ENCODE measurements at regions not wholly inside any gene's neighbourhood (a gene's known extent, or its start where the extent isn't known, plus 50 kb on each side); places are given as distances from the start of the nearest gene placed in this dataset.

DNA sequence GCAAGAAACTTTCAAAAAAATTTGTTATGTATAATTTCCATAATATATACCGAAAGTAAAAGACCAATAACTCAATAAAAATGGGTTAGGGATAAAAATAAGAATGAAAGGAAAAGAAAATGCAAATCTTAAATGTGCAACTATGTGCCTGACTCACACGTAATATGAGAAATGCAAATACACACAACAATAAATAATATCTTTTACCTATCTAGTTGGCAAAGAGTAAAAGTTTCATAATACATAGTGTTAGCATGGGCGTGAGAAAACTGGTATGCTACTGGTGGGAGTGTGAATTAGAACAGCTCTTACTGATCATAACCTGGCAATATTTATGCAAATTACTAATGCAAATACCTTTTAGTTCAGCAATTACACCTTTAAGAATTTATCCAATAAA is 438.5 kb upstream of the CITED2 start:
- Mint-ChIP-seq H3K27me3 (ENCODE audit: insufficient read depth) (no peaks in the 10 kb centered on the region), H3K4me3 (no peak overlapping the region), H3K27ac (no peak overlapping the region), H3K9me3 (no peaks in the 10 kb centered on the region), H3K4me1 (ENCODE audit: low read depth) (peaks cover 24% of the 10 kb centered on the region), H3K36me3 (ENCODE audit: low read depth) (no peaks in the 10 kb centered on the region; the same call in none of the 2 replicates)
- no peak for DNase-seq
- TF ChIP-seq, protein P1, sequence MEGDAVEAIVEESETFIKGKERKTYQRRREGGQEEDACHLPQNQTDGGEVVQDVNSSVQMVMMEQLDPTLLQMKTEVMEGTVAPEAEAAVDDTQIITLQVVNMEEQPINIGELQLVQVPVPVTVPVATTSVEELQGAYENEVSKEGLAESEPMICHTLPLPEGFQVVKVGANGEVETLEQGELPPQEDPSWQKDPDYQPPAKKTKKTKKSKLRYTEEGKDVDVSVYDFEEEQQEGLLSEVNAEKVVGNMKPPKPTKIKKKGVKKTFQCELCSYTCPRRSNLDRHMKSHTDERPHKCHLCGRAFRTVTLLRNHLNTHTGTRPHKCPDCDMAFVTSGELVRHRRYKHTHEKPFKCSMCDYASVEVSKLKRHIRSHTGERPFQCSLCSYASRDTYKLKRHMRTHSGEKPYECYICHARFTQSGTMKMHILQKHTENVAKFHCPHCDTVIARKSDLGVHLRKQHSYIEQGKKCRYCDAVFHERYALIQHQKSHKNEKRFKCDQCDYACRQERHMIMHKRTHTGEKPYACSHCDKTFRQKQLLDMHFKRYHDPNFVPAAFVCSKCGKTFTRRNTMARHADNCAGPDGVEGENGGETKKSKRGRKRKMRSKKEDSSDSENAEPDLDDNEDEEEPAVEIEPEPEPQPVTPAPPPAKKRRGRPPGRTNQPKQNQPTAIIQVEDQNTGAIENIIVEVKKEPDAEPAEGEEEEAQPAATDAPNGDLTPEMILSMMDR (IDR thresholded peaks at IDR 0.05) = no peak

DNA sequence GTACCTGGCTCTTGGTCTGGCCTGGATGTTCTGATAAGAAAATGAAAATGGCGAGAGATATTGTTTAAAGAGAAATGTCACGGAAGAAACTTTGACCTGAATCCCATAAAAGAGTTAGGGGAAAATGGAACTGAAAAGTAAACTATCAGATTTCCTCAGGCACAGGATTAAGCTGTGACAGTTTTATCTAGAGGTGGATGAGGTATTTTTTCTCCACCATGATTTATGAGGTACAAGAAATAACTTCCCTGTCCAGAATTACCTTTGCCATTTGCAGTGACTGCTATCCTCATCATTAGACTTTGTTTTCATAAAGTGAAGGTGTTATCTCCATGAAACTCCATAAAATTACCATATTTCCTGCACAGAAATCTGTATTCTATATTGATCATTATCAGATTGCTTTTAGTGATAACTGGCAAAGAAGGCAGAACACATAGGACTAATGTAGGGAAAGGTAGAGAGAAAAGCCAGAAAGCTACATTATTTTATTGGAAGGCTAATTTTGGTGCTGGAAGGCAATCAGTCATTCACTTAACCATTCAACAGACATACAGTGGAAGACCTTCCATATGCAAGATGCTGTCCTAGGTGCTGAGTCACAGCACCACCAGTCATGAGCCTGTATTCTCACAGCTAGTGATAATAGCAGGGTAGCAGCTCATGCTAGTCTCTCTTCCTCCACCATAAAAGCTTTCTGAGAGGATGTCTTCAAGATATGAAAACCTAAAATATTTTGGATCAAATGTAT is 427.3 kb upstream of the CITED2 start:
- H3K9me3 Mint-ChIP-seq = no peaks in the 10 kb centered on the region
- TF ChIP-seq, protein P1 (IDR thresholded peaks at IDR 0.05) = no peak
- no peaks in the 10 kb centered on the region for H3K4me1 Mint-ChIP-seq (ENCODE audit: low read depth)
- H3K27ac Mint-ChIP-seq = no peak overlapping the region
- H3K4me3 Mint-ChIP-seq = no peak overlapping the region
- H3K36me3 Mint-ChIP-seq (ENCODE audit: low read depth) = peaks cover 5% of the 10 kb centered on the region
- no peak for DNase-seq
- H3K27me3 Mint-ChIP-seq (ENCODE audit: insufficient read depth) = no peaks in the 10 kb centered on the region

DNA sequence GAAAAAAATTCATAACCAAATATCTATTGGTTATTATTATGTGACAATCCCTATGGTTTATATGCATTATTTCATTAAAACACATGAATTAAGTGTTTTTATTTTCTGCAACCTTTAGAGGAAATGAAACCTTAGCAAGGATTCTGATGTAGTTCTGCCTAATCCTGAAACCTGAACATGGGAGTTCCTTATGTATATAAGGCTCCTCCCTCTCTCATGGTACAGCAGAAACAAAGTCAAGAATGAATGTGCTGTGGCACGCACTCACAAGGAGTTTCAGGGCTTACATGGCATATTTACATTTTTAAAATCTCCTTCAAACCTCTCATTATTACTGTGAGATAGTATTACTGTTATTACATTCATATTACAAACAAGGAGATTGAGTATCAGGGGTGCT is 426.4 kb upstream of the CITED2 start:
- Mint-ChIP-seq H3K36me3 (ENCODE audit: low read depth) (peaks cover 5% of the 10 kb centered on the region), H3K9me3 (peaks cover 3% of the 10 kb centered on the region; the same call in 1 of the 2 replicates), H3K27me3 (ENCODE audit: insufficient read depth) (no peaks in the 10 kb centered on the region), H3K4me1 (ENCODE audit: low read depth) (no peaks in the 10 kb centered on the region), H3K27ac (no peak overlapping the region), H3K4me3 (no peak overlapping the region)
- no peak for DNase-seq
- TF ChIP-seq, protein P1 (IDR thresholded peaks at IDR 0.05) = no peak

DNA sequence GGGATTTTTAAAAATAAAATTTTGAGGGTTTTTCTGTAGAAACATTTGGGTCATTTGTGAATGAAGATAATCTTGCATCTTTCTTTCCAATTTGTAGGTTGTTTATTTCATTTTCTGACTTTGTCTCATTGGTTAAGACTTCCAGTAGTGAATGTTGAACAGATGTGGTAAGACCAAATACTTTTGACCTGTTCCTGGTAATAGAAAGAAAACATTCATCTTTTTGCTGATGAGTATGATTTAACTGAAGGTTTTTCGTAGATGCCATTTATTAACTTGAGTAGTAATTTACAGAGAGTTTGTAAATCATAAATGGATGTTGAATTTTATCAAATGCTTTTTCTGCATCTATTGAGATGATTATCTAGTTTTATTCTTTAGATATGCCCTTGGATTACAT is 416.1 kb upstream of the CITED2 start:
- Mint-ChIP-seq H3K4me1 (ENCODE audit: low read depth) (peaks cover 4% of the 10 kb centered on the region; the same call in 1 of the 2 replicates), H3K4me3 (no peak overlapping the region)
- no peak for DNase-seq

DNA sequence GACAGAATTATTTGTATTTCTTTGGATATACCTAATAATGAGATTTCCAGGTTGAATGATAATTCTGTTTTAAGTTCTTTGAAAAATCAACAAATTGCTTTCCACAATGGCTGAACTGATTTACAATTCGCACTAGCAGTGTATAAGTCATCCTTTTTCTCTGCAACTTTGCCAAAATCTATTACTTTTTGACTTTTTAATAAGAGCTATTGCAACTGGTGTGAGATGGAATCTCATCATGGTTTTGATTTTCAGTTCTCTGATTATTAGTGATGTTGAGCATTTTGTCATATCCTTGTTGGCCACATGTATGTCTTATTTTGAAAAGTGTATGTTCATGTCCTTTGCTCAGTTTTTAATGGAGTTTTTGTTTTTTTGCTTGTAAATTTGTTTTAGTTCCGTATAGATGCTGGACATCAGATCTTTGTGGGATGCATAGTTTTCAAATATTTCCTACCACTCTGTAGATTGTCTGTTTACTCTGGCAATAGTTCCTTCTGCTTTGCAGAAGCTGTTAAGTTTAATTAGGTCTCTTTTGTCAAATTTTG is 409.8 kb upstream of the CITED2 start:
- peaks cover 7% of the 10 kb centered on the region; the same call in 1 of the 2 replicates for H3K4me1 Mint-ChIP-seq (ENCODE audit: low read depth)
- peaks cover 43% of the 10 kb centered on the region for H3K36me3 Mint-ChIP-seq (ENCODE audit: low read depth)
- no peak overlapping the region for H3K4me3 Mint-ChIP-seq
- no peak overlapping the region for H3K27ac Mint-ChIP-seq
- TF ChIP-seq, protein P1 (IDR thresholded peaks at IDR 0.05) = no peak
- peaks cover 41% of the 10 kb centered on the region for H3K9me3 Mint-ChIP-seq
- DNase-seq = no peak
- no peaks in the 10 kb centered on the region for H3K27me3 Mint-ChIP-seq (ENCODE audit: insufficient read depth)

More for the DNA sequence above, 416.1 kb upstream of the CITED2 start:
- TF ChIP-seq, protein P1 (IDR thresholded peaks at IDR 0.05) = no peak
- H3K27ac Mint-ChIP-seq = no peak overlapping the region
- no peaks in the 10 kb centered on the region for H3K27me3 Mint-ChIP-seq (ENCODE audit: insufficient read depth)
- H3K9me3 Mint-ChIP-seq = peaks cover 23% of the 10 kb centered on the region
- H3K36me3 Mint-ChIP-seq (ENCODE audit: low read depth) = peaks cover 26% of the 10 kb centered on the region

All from HFFc6 (cell line).